HG03175 (cell line): ENCODE measurements at regions not wholly inside any gene's neighbourhood (a gene's known extent, or its start where the extent isn't known, plus 50 kb on each side); places are given as distances from the start of the nearest gene placed in this dataset.

Experiments
- ATAC-seq: cut with Tn5 transposase; IDR thresholded peaks from one replicate; pipeline ENCODE4 v1.9.1; 2021; ENCODE audit warnings: mild to moderate bottlenecking, moderate library complexity; ENCODE audit not compliant: unreplicated experiment

- ATAC-seq: no peak
These were observed 296.2 kb downstream of the HTR7 start for GRCh38 chr10:90561666-90562065.

GRCh38 chr10:90571481-90572258 lies 286.2 kb downstream of the HTR7 start:
- ATAC-seq: no peak

GRCh38 chr10:90575125-90575524 lies 282.7 kb downstream of the HTR7 start:
- ATAC-seq: no peak

- no peak for ATAC-seq
These were observed 280.3 kb downstream of the HTR7 start for GRCh38 chr10:90577569-90577968.

- ATAC-seq: no peak
These were observed 278.1 kb downstream of the HTR7 start for GRCh38 chr10:90579602-90580242.

GRCh38 chr10:90583416-90583815 lies 274.4 kb downstream of the HTR7 start:
- no peak for ATAC-seq

- ATAC-seq: no peak
These were observed 270.8 kb downstream of the HTR7 start for GRCh38 chr10:90587081-90587491.

- ATAC-seq: no peak
These were observed 270.3 kb downstream of the HTR7 start for GRCh38 chr10:90587561-90587960.

- ATAC-seq: no peak
These were observed 269.6 kb downstream of the HTR7 start for GRCh38 chr10:90588222-90588621.

- ATAC-seq: no peak
These were observed 268.0 kb downstream of the HTR7 start for GRCh38 chr10:90589825-90590224.

GRCh38 chr10:90591629-90592028 lies 266.2 kb downstream of the HTR7 start:
- no peak for ATAC-seq

GRCh38 chr10:90592638-90593302 lies 265.1 kb downstream of the HTR7 start:
- ATAC-seq: peak; percentile 70

- no peak for ATAC-seq
These were observed 259.3 kb downstream of the HTR7 start for GRCh38 chr10:90598513-90598912.

GRCh38 chr10:90602862-90603610 lies 254.8 kb downstream of the HTR7 start:
- ATAC-seq: no peak

- no peak for ATAC-seq
These were observed 253.2 kb downstream of the HTR7 start for GRCh38 chr10:90604636-90605035.

- ATAC-seq: no peak
These were observed 252.3 kb downstream of the HTR7 start for GRCh38 chr10:90605506-90605905.

GRCh38 chr10:90612276-90612675 lies 245.6 kb downstream of the HTR7 start:
- no peak for ATAC-seq

- no peak for ATAC-seq
These were observed 243.2 kb downstream of the HTR7 start for GRCh38 chr10:90614631-90615030.

GRCh38 chr10:90621577-90621976 lies 236.3 kb downstream of the HTR7 start:
- no peak for ATAC-seq

- no peak for ATAC-seq
These were observed 222.6 kb downstream of the HTR7 start for GRCh38 chr10:90635111-90635765.

GRCh38 chr10:90640756-90641155 lies 217.1 kb downstream of the HTR7 start:
- ATAC-seq: no peak
